ENCODE measurements at regions not wholly inside any gene's neighbourhood (a gene's known extent, or its start where the extent isn't known, plus 50 kb on each side); places are given as distances from the start of the nearest gene placed in this dataset.

DNA sequence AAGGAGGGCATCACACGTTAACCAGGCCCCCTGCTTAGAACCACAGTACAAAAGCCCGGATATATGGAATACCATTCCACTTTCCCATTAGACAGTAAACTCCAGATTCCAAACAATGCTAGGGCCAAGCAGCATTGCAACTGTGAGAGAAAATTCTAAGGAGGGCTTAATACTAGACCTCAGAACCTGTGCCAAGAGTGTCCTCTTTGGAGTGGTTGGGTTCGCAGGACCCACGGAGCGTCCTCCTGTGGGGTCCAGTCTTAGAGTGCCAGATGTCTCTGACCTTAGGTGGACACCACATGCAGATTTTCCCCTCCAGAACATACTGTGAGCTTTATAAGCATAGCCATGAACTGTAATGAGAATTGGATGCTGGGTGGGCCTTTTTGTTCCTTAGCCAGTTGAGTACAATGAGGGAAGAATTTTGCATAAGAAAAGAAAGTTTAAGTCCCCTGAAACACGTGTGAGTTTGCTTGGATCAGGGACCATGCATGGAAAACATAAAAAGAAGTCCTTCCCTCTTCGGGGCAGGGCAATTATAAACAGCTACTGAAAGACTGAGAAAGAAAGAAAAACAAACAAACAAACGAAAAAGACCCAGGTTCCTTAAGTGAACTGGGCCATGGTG lies 325.7 kb downstream of the NEK10 start:
- TF ChIP-seq, protein P1, sequence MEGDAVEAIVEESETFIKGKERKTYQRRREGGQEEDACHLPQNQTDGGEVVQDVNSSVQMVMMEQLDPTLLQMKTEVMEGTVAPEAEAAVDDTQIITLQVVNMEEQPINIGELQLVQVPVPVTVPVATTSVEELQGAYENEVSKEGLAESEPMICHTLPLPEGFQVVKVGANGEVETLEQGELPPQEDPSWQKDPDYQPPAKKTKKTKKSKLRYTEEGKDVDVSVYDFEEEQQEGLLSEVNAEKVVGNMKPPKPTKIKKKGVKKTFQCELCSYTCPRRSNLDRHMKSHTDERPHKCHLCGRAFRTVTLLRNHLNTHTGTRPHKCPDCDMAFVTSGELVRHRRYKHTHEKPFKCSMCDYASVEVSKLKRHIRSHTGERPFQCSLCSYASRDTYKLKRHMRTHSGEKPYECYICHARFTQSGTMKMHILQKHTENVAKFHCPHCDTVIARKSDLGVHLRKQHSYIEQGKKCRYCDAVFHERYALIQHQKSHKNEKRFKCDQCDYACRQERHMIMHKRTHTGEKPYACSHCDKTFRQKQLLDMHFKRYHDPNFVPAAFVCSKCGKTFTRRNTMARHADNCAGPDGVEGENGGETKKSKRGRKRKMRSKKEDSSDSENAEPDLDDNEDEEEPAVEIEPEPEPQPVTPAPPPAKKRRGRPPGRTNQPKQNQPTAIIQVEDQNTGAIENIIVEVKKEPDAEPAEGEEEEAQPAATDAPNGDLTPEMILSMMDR (IDR thresholded peaks at IDR 0.05): no peak
- no peak for TF ChIP-seq POLR2A (IDR thresholded peaks at IDR 0.05)
